B cell (primary cell): ENCODE measurements at regions not wholly inside any gene's neighbourhood (a gene's known extent, or its start where the extent isn't known, plus 50 kb on each side); places are given as distances from the start of the nearest gene placed in this dataset.
A peak's percentile ranks its signal among the peaks of the same experiment; 100 is the strongest.

Experiments used
- ATAC-seq: fragments of 200-7000 bp; cut with Tn5 transposase; one replicate; pipeline ENCODE4 v1.10.0; 2021; ENCODE audit warnings: low read depth, mild to moderate bottlenecking, moderate number of reproducible peaks, moderate library complexity
- CTCF ChIA-PET: fragments of 350-600 bp; sonication (Branson Sonifier 250); formaldehyde crosslinking; loops from one replicate; lab custom pipeline; 2021; ENCODE audit warnings: antibody characterized with exemption, inconsistent platforms; lab: Charles Lee
- POLR2A ChIA-PET: fragments of 350-600 bp; sonication (Branson Sonifier 250); formaldehyde crosslinking; loops from one replicate; lab custom pipeline; 2021; ENCODE audit warnings: antibody characterized with exemption; lab: Charles Lee
- DNase-seq: peaks from one replicate; pipeline ENCODE4 v3.0.0; 2013
- H2AFZ ChIP-seq: 2 replicates; pipeline ENCODE4 v1.6.1; 2012; ENCODE audit warnings: mild to moderate bottlenecking, low read depth, low read length; ENCODE audit not compliant: insufficient read depth, poor library complexity, severe bottlenecking
- H3K27ac ChIP-seq, 2 donors: 1 replicate in 1 of 2; 2 replicates in 1 of 2; pipeline ENCODE4 v1.5.1; 2012 to 2013; ENCODE audit warnings: low read length in 2 of 2, mild to moderate bottlenecking in 2 of 2, moderate library complexity in 1 of 2
- H3K27me3 ChIP-seq, 4 experiments: fragments of 200-600 bp in 1 of 4; sonication (generic) in 1 of 4; replicated peaks in 1 of 4; 1 replicate in 2 of 4; 2 replicates in 2 of 4; pipeline versions ENCODE4 v1.6.1 to v1.7.0; 2013 to 2016; ENCODE audit warnings: low read length in 3 of 4, mild to moderate bottlenecking in 2 of 4, mixed read lengths in 1 of 4, moderate library complexity in 1 of 4; ENCODE audit not compliant: insufficient read depth in 4 of 4, control insufficient read depth in 3 of 4; ENCODE audit errors: control extremely low read depth in 1 of 4
- H3K36me3 ChIP-seq, 2 experiments: replicated peaks in 1 of 2; 1 replicate in 1 of 2; 2 replicates in 1 of 2; pipeline versions ENCODE4 v1.6.1 to v1.7.1; 2013; ENCODE audit warnings: low read length in 1 of 2; ENCODE audit not compliant: insufficient read depth in 2 of 2, control insufficient read depth in 1 of 2; ENCODE audit errors: control extremely low read depth in 1 of 2, extremely low read depth in 1 of 2
- H3K4me1 ChIP-seq, 2 donors: fragments of 200-600 bp in 1 of 2; sonication (generic) in 1 of 2; 1 replicate in 1 of 2; 2 replicates in 1 of 2; pipeline versions ENCODE4 v1.5.1 to v1.6.1; 2013 to 2017; ENCODE audit warnings: low read length in 2 of 2; ENCODE audit not compliant: control insufficient read depth in 2 of 2, insufficient read depth in 2 of 2
- H3K4me2 ChIP-seq: replicated peaks from 2 replicates; pipeline ENCODE3; 2012; ENCODE audit warnings: mild to moderate bottlenecking, low read depth, low read length; ENCODE audit not compliant: poor library complexity, severe bottlenecking
- H3K4me3 ChIP-seq, 5 experiments: fragments of 200-600 bp in 1 of 5; sonication (generic) in 1 of 5; 1 replicate in 3 of 5; 2 replicates in 2 of 5; pipeline versions ENCODE4 v1.5.1 to v1.7.0; 2011 to 2016; ENCODE audit warnings: low read length in 4 of 5, mild to moderate bottlenecking in 4 of 5, low read depth in 2 of 5, control low read depth in 1 of 5, moderate library complexity in 1 of 5; ENCODE audit not compliant: insufficient read depth in 1 of 5; ENCODE audit errors: control extremely low read depth in 1 of 5, extremely low read depth in 1 of 5
- H3K79me2 ChIP-seq: fragments of 200-600 bp; sonication (generic); one replicate; pipeline ENCODE4 v1.6.0; 2016; ENCODE audit warnings: low read length; ENCODE audit not compliant: control insufficient read depth, insufficient read depth
- H3K9ac ChIP-seq: fragments of 200-600 bp; sonication (generic); 2 replicates; pipeline ENCODE4 v1.6.1; 2017; ENCODE audit warnings: mild to moderate bottlenecking, low read length, moderate library complexity
- H3K9me3 ChIP-seq, 3 donors: one replicate each; pipeline versions ENCODE4 v1.6.1 to v1.7.1; 2013; ENCODE audit warnings: low read length in 2 of 3; ENCODE audit not compliant: control insufficient read depth in 2 of 3, insufficient read depth in 1 of 3; ENCODE audit errors: control extremely low read depth in 1 of 3
- H4K20me1 ChIP-seq: 2 replicates; pipeline ENCODE4 v1.6.0; 2012; ENCODE audit warnings: mild to moderate bottlenecking, low read length; ENCODE audit not compliant: insufficient read depth, control insufficient read depth, poor library complexity, severe bottlenecking
- H3K27ac Mint-ChIP-seq: one replicate; pipeline ENCODE4 v1.8.0; 2021; ENCODE audit warnings: mixed read lengths
- H3K27me3 Mint-ChIP-seq: one replicate; pipeline ENCODE4 v1.8.0; 2021; ENCODE audit warnings: mixed read lengths
- H3K4me1 Mint-ChIP-seq: one replicate; pipeline ENCODE4 v1.8.0; 2021; ENCODE audit warnings: mixed read lengths
- H3K4me3 Mint-ChIP-seq: one replicate; pipeline ENCODE4 v1.8.0; 2021; ENCODE audit warnings: mixed read lengths
- H3K9me3 Mint-ChIP-seq: one replicate; pipeline ENCODE4 v1.8.0; 2022; ENCODE audit warnings: mixed read lengths; ENCODE audit not compliant: insufficient read depth
- EZH2 ChIP-seq: IDR thresholded peaks from 2 replicates; pipeline ENCODE4 v1.6.1; 2012; ENCODE audit warnings: borderline replicate concordance, low read depth, mild to moderate bottlenecking, moderate library complexity, low read length; ENCODE audit not compliant: insufficient read depth, poor library complexity, severe bottlenecking
- WGBS: methylation state at CpG from one replicate; pipeline ENCODE4 v1.1.5; 2013; ENCODE audit warnings: missing lambda C conversion rate; ENCODE audit not compliant: insufficient coverage; 5-methylcytosine and 5-hydroxymethylcytosine counted together
- intact Hi-C: fragments of 100-400 bp; cut with micrococcal nuclease; formaldehyde crosslinking; loops from one replicate; pipeline ENCODE4 v1.10.0; 2022
- TF ChIP-seq, protein P1 (sequence below): fragments of 200-600 bp; IDR thresholded peaks from one replicate; pipeline ENCODE4 v1.8.0; 2022; ENCODE audit warnings: antibody characterized with exemption, mild to moderate bottlenecking

DNA sequence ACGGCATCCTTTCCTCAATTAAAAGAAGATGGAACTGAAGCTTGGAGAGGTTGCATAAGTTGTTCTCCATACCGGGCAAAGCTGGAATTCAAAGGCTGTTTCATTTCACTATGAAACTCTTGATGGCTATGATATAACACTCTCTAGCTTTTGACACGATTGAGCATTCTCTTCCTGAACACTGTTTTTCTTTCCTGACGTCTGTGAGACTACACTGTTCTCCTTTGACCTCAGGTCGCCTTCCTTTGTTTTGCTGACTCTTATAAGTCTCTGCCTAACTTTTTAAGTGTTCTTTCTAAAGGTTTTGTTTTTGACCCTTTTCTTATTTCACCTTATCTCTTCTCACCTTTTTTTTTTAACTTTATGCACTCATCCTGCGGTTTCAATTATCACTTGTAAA lies 261.8 kb upstream of the LINC00305 start:
- ChIA-PET CTCF (interaction anchor here (1.7 to 1.9 kb wide), 2 partner anchors 373 to 892 kb away, joined by 6 to 7 read pairs; no protein-coding TSS in a partner anchor), POLR2A (no interaction called here)
- Histone ChIP-seq H3K9ac (no peak overlapping the region), H2AFZ (no peak overlapping the region), H3K36me3 (no peaks in the 10 kb centered on the region), H4K20me1 (no peaks in the 10 kb centered on the region), H3K4me3 (no peak overlapping the region), H3K27ac (no peak overlapping the region), H3K27me3 (no peaks in the 10 kb centered on the region), H3K4me1 (no peaks in the 10 kb centered on the region), H3K9me3 (no peaks in the 10 kb centered on the region), H3K4me2 (no peak overlapping the region), H3K79me2 (no peaks in the 10 kb centered on the region)
- intact Hi-C loops, result no loop called here
- Mint-ChIP-seq H3K9me3 (no peaks in the 10 kb centered on the region), H3K4me1 (no peaks in the 10 kb centered on the region), H3K4me3 (no peak overlapping the region), H3K27ac (no peak overlapping the region), H3K27me3 (no peaks in the 10 kb centered on the region)
- 25% methylated on average over 2 of the region's 6 CpGs for WGBS
- ATAC-seq, result no peak
- DNase-seq, result no peak
- TF ChIP-seq EZH2, result no peak
- TF ChIP-seq, protein P1, sequence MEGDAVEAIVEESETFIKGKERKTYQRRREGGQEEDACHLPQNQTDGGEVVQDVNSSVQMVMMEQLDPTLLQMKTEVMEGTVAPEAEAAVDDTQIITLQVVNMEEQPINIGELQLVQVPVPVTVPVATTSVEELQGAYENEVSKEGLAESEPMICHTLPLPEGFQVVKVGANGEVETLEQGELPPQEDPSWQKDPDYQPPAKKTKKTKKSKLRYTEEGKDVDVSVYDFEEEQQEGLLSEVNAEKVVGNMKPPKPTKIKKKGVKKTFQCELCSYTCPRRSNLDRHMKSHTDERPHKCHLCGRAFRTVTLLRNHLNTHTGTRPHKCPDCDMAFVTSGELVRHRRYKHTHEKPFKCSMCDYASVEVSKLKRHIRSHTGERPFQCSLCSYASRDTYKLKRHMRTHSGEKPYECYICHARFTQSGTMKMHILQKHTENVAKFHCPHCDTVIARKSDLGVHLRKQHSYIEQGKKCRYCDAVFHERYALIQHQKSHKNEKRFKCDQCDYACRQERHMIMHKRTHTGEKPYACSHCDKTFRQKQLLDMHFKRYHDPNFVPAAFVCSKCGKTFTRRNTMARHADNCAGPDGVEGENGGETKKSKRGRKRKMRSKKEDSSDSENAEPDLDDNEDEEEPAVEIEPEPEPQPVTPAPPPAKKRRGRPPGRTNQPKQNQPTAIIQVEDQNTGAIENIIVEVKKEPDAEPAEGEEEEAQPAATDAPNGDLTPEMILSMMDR, result no peak

DNA sequence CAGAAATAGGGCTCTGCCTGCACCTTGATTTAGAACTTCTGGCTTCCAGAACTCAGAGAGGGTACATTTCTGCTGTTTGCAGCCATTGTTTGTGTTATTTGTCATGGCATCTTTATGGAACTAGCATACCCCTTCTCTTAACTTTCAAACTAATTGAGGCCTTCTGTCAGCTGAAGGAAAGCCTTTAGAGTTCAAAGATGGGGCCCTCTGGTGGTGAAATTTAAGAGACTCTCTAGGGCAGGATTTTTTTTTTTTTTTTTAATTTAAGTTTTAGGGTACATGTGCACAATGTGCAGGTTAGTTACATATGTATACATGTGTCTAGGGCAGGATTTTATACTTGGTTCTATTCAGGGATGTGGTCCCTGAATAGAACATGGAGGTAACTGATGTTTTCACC lies 260.6 kb upstream of the LINC00305 start:
- peaks cover 1% of the 10 kb centered on the region for H3K4me1 Mint-ChIP-seq
- ATAC-seq, result no peak
- H3K9me3 ChIP-seq, result no peaks in the 10 kb centered on the region
- no peaks in the 10 kb centered on the region for H3K36me3 ChIP-seq
- no peak overlapping the region for H3K9ac ChIP-seq
- TF ChIP-seq, protein P1, result peak; percentile 65
- no peak for TF ChIP-seq EZH2
- CTCF ChIA-PET, result interaction anchor here (0.6 to 2.0 kb wide), 9 partner anchors 29 to 891 kb away, joined by 3 to 8 read pairs (median 3); no protein-coding TSS in a partner anchor
- no peaks in the 10 kb centered on the region for H3K79me2 ChIP-seq
- intact Hi-C loops, result loop anchor here (5.0 kb wide), 2 partner anchors 372 to 892 kb away; no protein-coding TSS in a partner anchor
- no peaks in the 10 kb centered on the region for H3K27me3 Mint-ChIP-seq
- peaks cover 0 to 1% of the 10 kb centered on the region in 2 donors for H3K4me1 ChIP-seq
- peak overlapping the region; percentile 27 for H2AFZ ChIP-seq
- H3K27me3 ChIP-seq, result no peaks in the 10 kb centered on the region
- H3K4me2 ChIP-seq, result no peak overlapping the region
- DNase-seq, result peak; percentile 50
- POLR2A ChIA-PET, result no interaction called here
- no peaks in the 10 kb centered on the region for H3K9me3 Mint-ChIP-seq
- H3K27ac ChIP-seq, result no peak overlapping the region
- H3K27ac Mint-ChIP-seq, result no peak overlapping the region
- H4K20me1 ChIP-seq, result no peaks in the 10 kb centered on the region
- no peak overlapping the region for H3K4me3 ChIP-seq
- no peak overlapping the region for H3K4me3 Mint-ChIP-seq
